ENCODE measurements at regions not wholly inside any gene's neighbourhood (a gene's known extent, or its start where the extent isn't known, plus 50 kb on each side); places are given as distances from the start of the nearest gene placed in this dataset.

DNA sequence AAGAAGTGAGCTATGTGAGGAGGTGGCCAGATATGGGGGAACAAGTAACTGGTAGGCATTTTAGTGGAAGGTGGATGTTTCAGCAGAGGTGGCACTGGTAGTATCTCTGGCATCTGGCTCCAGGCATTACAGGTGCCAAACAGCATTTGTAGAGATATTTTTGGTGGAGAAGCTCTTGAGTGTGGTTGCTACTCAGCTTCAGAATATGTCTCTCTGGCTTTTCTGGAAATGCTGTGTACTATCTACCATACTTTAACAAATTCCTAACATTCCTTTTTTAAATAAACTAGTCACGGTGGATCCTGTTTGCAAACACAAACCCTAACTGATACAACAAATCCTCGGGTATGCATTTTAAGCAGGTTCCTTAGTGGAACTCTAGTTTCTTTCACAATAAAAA, 128.0 kb downstream of the BARX2 start:
- intact Hi-C loops (cut with micrococcal nuclease; ENCODE audit: unreplicated experiment) = no loop called here
- SMC1A ChIA-PET (ENCODE audit: uncharacterized antibody, unreplicated experiment) = no interaction called here
- TF ChIP-seq POU2F2 (IDR thresholded peaks at IDR 0.05; ENCODE audit: borderline replicate concordance, low read depth, low read length) = no peak
- TF ChIP-seq PAX5 (IDR thresholded peaks at IDR 0.05; ENCODE audit: borderline replicate concordance, low read depth, low read length) = no peak
- TF ChIP-seq SUPT20H (IDR thresholded peaks at IDR 0.05; ENCODE audit: borderline replicate concordance, control insufficient read depth, low read depth, low read length) = no peak
- TF ChIP-seq IRF4 (IDR thresholded peaks at IDR 0.05; ENCODE audit: low read depth, low read length) = no peak
- TF ChIP-seq SMARCA5 (IDR thresholded peaks at IDR 0.05) = no peak
- TF ChIP-seq TAF1 (IDR thresholded peaks at IDR 0.05; ENCODE audit: borderline replicate concordance, low read depth, low read length) = no peak
- TF ChIP-seq E2F8 (IDR thresholded peaks at IDR 0.05; ENCODE audit: low read depth, partially characterized antibody) = no peak
- no peak for TF ChIP-seq ZBTB11 (CRISPR knock-in tag; IDR thresholded peaks at IDR 0.05)
- TF ChIP-seq ATF7 (IDR thresholded peaks at IDR 0.05; ENCODE audit: low read depth) = no peak
- no peak for TF ChIP-seq FOXK2 (IDR thresholded peaks at IDR 0.05)
- no peak for TF ChIP-seq SMAD1 (IDR thresholded peaks at IDR 0.05; ENCODE audit: low read depth, partially characterized antibody)
- TF ChIP-seq STAT3 (IDR thresholded peaks at IDR 0.05; ENCODE audit: low read depth, low read length) = no peak
- TF ChIP-seq HDAC2 (IDR thresholded peaks at IDR 0.05) = no peak
- TF ChIP-seq CUX1 (IDR thresholded peaks at IDR 0.05; ENCODE audit: insufficient replicate concordance, low read depth, low read length) = no peak
- TF ChIP-seq CREM (IDR thresholded peaks at IDR 0.05; ENCODE audit: low read depth) = no peak
- no peak for TF ChIP-seq NFYA (IDR thresholded peaks at IDR 0.05; ENCODE audit: borderline replicate concordance, low read depth, low read length)

More for the DNA sequence above, 128.0 kb downstream of the BARX2 start:
- Histone ChIP-seq H3K36me3 (ENCODE audit: control insufficient read depth in 2 of 2, insufficient read depth in 2 of 2, low read length in 1 of 2) (no peaks in the 10 kb centered on the region), H4K20me1 (ENCODE audit: control insufficient read depth, insufficient read depth) (no peaks in the 10 kb centered on the region), H3K9ac (ENCODE audit: control insufficient read depth, insufficient read depth, low read length) (no peak overlapping the region), H3K4me3 (no peak overlapping the region), H3K9me3 (replicated peaks; ENCODE audit: control insufficient read depth, insufficient read depth, low read length) (no peaks in the 10 kb centered on the region), H3K27ac (ENCODE audit: control insufficient read depth, insufficient read depth) (no peak overlapping the region), H2AFZ (ENCODE audit: control insufficient read depth, low read depth, low read length) (no peak overlapping the region), H3K4me1 (ENCODE audit: control insufficient read depth, insufficient read depth, low read length) (no peaks in the 10 kb centered on the region), H3K27me3 (replicated peaks in 1 of 2; ENCODE audit: control insufficient read depth in 2 of 2, insufficient read depth in 2 of 2, low read length in 1 of 2) (no peaks in the 10 kb centered on the region), H3K79me2 (ENCODE audit: control insufficient read depth, insufficient read depth, low read length) (no peaks in the 10 kb centered on the region), H3K4me2 (ENCODE audit: control insufficient read depth, insufficient read depth) (no peak overlapping the region)
- DNase-seq (ENCODE audit: low read depth, low spot score) (no peak), ATAC-seq (no peak), FAIRE-seq (no peak)
- POLR2A ChIA-PET = no interaction called here
- in situ Hi-C loops (cut with MboI) = no loop called here
- CTCF ChIA-PET = no interaction called here
- no TSS peak for BruUV-seq (replicated peaks)
- RAD21 ChIA-PET (ENCODE audit: unreplicated experiment) = no interaction called here
- 2% methylated on average over 2 of the region's 2 CpGs for WGBS (ENCODE audit: insufficient coverage, insufficient replicate concordance, low lambda C conversion rate, missing lambda C conversion rate)
